Neuronal stem cell (in vitro differentiated cells): ENCODE measurements at regions not wholly inside any gene's neighbourhood (a gene's known extent, or its start where the extent isn't known, plus 50 kb on each side); places are given as distances from the start of the nearest gene placed in this dataset.

Experiments
- DNase-seq: peaks from one replicate; pipeline ENCODE4 v3.0.0-alpha.2; 2013; ENCODE audit warnings: low spot score
- H2AFZ ChIP-seq: one replicate; pipeline ENCODE4 v1.6.1; 2013; ENCODE audit warnings: mild to moderate bottlenecking, low read length, inconsistent platforms
- H2AK5ac ChIP-seq: 2 replicates; pipeline ENCODE4 v1.6.1; 2013; ENCODE audit warnings: low read depth, mild to moderate bottlenecking, inconsistent platforms, low read length, moderate library complexity, mixed read lengths
- H2BK120ac ChIP-seq: 2 replicates; pipeline ENCODE4 v1.6.1; 2013; ENCODE audit warnings: low read depth, mild to moderate bottlenecking, inconsistent platforms, low read length, moderate library complexity, mixed read lengths
- H2BK12ac ChIP-seq: one replicate; pipeline ENCODE4 v1.6.1; 2013; ENCODE audit warnings: low read length, inconsistent platforms
- H2BK15ac ChIP-seq: 2 replicates; pipeline ENCODE4 v1.6.1; 2013; ENCODE audit warnings: mild to moderate bottlenecking, low read length, inconsistent platforms, mixed read lengths
- H2BK5ac ChIP-seq: one replicate; pipeline ENCODE4 v1.6.1; 2013; ENCODE audit warnings: inconsistent platforms, mild to moderate bottlenecking, low read length, moderate library complexity
- H3K14ac ChIP-seq: one replicate; pipeline ENCODE4 v1.6.1; 2013; ENCODE audit warnings: low read length, inconsistent platforms
- H3K18ac ChIP-seq: 2 replicates; pipeline ENCODE4 v1.6.1; 2013; ENCODE audit warnings: low read length, inconsistent platforms
- H3K23ac ChIP-seq: 2 replicates; pipeline ENCODE4 v1.6.1; 2013; ENCODE audit warnings: low read depth, mild to moderate bottlenecking, mixed read lengths, low read length, inconsistent platforms; ENCODE audit not compliant: poor library complexity
- H3K27ac ChIP-seq: replicated peaks from 3 replicates; pipeline ENCODE4 v1.5.1; 2013; ENCODE audit warnings: low read length, inconsistent platforms
- H3K27me3 ChIP-seq, 3 experiments: 2 replicates each; pipeline ENCODE4 v1.6.1; 2013; ENCODE audit warnings: low read length in 3 of 3, mild to moderate bottlenecking in 2 of 3, inconsistent platforms in 1 of 3, low read depth in 1 of 3, mixed read lengths in 1 of 3, moderate library complexity in 1 of 3; ENCODE audit not compliant: control insufficient read depth in 3 of 3, insufficient read depth in 3 of 3
- H3K36me3 ChIP-seq, 2 donors: replicated peaks in 1 of 2; 2 replicates each; pipeline ENCODE4 v1.6.1; 2013; ENCODE audit warnings: low read length in 2 of 2; ENCODE audit not compliant: control insufficient read depth in 2 of 2, insufficient read depth in 2 of 2
- H3K4ac ChIP-seq: 2 replicates; pipeline ENCODE4 v1.6.1; 2013; ENCODE audit warnings: inconsistent platforms, mild to moderate bottlenecking, low read length, moderate library complexity
- H3K4me1 ChIP-seq, 2 donors: 1 replicate in 1 of 2; 2 replicates in 1 of 2; pipeline ENCODE4 v1.6.1; 2013; ENCODE audit warnings: low read length in 2 of 2, low read depth in 1 of 2; ENCODE audit not compliant: control insufficient read depth in 2 of 2, insufficient read depth in 1 of 2
- H3K4me2 ChIP-seq: one replicate; pipeline ENCODE4 v1.6.1; 2013; ENCODE audit warnings: mild to moderate bottlenecking, low read length, inconsistent platforms; ENCODE audit not compliant: insufficient read depth, poor library complexity, severe bottlenecking
- H3K4me3 ChIP-seq, 2 donors: 2 replicates each; pipeline ENCODE4 v1.5.1; 2013; ENCODE audit warnings: low read length in 2 of 2, mild to moderate bottlenecking in 2 of 2, inconsistent platforms in 1 of 2, moderate library complexity in 1 of 2
- H3K79me1 ChIP-seq: one replicate; pipeline ENCODE4 v1.6.1; 2013; ENCODE audit warnings: low read depth, mild to moderate bottlenecking, inconsistent platforms, low read length, moderate library complexity
- H3K9ac ChIP-seq: one replicate; pipeline ENCODE4 v1.6.1; 2013; ENCODE audit warnings: mild to moderate bottlenecking, low read depth, low read length, inconsistent platforms; ENCODE audit not compliant: poor library complexity
- H3K9me3 ChIP-seq, 2 donors: replicated peaks in 1 of 2; 2 replicates each; pipeline versions ENCODE3 to v1.6.1; 2013; ENCODE audit warnings: low read length in 2 of 2, mild to moderate bottlenecking in 2 of 2, inconsistent platforms in 1 of 2, low read depth in 1 of 2, mixed read lengths in 1 of 2, moderate library complexity in 1 of 2; ENCODE audit not compliant: control insufficient read depth in 2 of 2, insufficient read depth in 1 of 2
- H4K8ac ChIP-seq: one replicate; pipeline ENCODE4 v1.6.1; 2013; ENCODE audit warnings: low read depth, mild to moderate bottlenecking, inconsistent platforms, low read length, moderate library complexity
- H4K91ac ChIP-seq: one replicate; pipeline ENCODE4 v1.6.1; 2013; ENCODE audit warnings: low read length, low read depth, mild to moderate bottlenecking, inconsistent platforms; ENCODE audit not compliant: poor library complexity
- WGBS, 2 donors: extraction: QIAGEN DNeasy Blood & Tissue Kit; methylation state at CpG; one replicate each; pipeline ENCODE4 v1.1.7; 2013; ENCODE audit warnings: missing lambda C conversion rate in 2 of 2, mixed read lengths in 1 of 2; ENCODE audit not compliant: insufficient read length in 2 of 2, insufficient replicate concordance in 1 of 2; ENCODE audit errors: extremely low coverage in 2 of 2; 5-methylcytosine and 5-hydroxymethylcytosine counted together

DNA sequence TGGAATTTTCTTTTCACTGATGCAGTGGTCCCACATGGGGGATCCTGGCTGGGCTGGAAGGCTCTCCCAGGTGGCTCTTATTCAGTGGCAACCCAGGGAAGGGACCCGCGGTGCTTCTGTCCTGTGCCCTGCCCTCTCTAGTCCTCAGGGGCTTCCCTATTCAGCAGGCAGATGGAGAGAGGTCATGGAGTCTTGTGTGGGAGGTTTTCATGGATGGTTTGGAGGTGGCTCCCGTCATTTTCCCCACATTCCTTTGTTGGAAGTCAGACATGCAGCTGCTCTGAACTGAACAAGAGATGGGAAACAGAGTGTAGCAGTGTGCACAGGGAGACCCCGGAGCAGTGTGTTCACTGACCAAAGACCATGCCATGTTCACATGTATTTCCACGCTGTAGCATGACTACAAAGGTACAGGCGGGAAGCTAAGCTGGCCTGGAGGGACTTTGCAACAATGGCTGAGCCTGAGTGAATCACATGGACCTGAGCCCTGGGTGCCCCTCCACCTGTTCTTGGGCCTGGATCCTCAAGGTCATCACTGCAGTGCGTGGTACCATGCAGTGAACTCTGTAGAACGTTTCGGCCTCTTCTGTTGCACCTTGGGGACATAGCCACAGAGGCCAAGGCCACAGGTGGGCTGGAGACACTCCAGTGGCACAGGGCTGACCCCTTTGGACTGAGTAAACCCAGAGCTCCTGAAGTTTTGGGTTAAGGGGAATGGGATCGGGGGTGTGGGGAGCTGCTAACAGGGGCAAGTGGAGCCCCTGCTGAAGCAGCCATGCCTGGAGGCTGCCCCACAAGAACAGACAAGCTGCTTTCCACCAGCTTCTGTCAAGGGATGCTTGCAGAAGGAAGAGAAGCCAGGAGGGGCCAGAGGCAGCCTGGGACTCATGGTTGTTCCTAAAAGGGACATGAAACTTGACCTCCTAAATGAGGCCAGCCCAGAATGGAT is 123.0 kb downstream of the ASB7 start:
- Histone ChIP-seq H2BK12ac (no peak overlapping the region), H2BK15ac (no peak overlapping the region), H3K4me1 (peaks cover 0 to 4% of the 10 kb centered on the region in 2 donors), H3K4me3 (no peak overlapping the region), H3K4ac (no peak overlapping the region), H3K9ac (peak overlapping the region; percentile 10), H4K8ac (peak overlapping the region; percentile 66), H3K27ac (no peak overlapping the region), H3K36me3 (no peaks in the 10 kb centered on the region), H3K79me1 (no peaks in the 10 kb centered on the region), H3K23ac (peak overlapping the region; percentile 32), H2AK5ac (no peak overlapping the region), H3K14ac (no peak overlapping the region), H2BK120ac (no peak overlapping the region), H3K4me2 (no peak overlapping the region), H2AFZ (no peak overlapping the region), H3K9me3 (no peaks in the 10 kb centered on the region), H3K18ac (peak overlapping the region; percentile 72), H2BK5ac (peak overlapping the region; percentile 27), H4K91ac (no peak overlapping the region), H3K27me3 (peaks cover 0 to 3% (median 0%) of the 10 kb centered on the region in 3 experiments)
- no peak for DNase-seq
- WGBS, 2 donors = no CpG with 5 or more reads among the region's 10 CpGs

DNA sequence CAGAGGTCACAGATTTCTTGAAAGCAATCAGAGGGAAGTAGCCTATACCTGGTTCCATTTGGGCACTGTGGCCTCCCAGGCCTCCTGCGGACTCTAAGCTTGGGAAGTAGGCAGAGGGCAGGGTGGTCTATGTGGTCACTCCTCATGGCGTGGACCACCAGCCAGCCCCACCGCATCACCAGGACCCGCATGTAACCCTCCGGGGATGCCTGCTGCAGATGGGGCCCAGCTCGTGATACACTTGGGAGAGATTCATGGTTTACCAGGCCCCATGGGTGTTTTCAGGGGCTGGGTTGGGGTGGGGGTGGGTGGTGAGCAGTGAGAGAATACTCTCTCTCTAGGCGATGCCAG is 123.7 kb downstream of the ASB7 start:
- peaks cover 0 to 3% (median 0%) of the 10 kb centered on the region in 3 experiments for H3K27me3 ChIP-seq
- H2AK5ac ChIP-seq = no peak overlapping the region
- H2BK15ac ChIP-seq = no peak overlapping the region
- no peaks in the 10 kb centered on the region for H3K36me3 ChIP-seq
- no peak overlapping the region for H4K91ac ChIP-seq
- no peak overlapping the region for H3K14ac ChIP-seq
- DNase-seq = no peak
- H2BK12ac ChIP-seq = no peak overlapping the region
- no peak overlapping the region for H4K8ac ChIP-seq
- H3K4me3 ChIP-seq = no peak overlapping the region
- no peak overlapping the region for H3K9ac ChIP-seq
- peak overlapping the region; percentile 27 for H2BK5ac ChIP-seq
- H2BK120ac ChIP-seq = no peak overlapping the region
- H3K4me2 ChIP-seq = no peak overlapping the region
- no peak overlapping the region for H3K4ac ChIP-seq
- H3K79me1 ChIP-seq = no peaks in the 10 kb centered on the region
- no CpG with 5 or more reads among the region's 7 CpGs for WGBS, 2 donors
- no peak overlapping the region for H3K23ac ChIP-seq
- H3K4me1 ChIP-seq = peaks cover 0 to 4% of the 10 kb centered on the region in 2 donors
- H3K18ac ChIP-seq = peak overlapping the region; percentile 24
- no peak overlapping the region for H2AFZ ChIP-seq
- H3K9me3 ChIP-seq = no peaks in the 10 kb centered on the region
- H3K27ac ChIP-seq = no peak overlapping the region

DNA sequence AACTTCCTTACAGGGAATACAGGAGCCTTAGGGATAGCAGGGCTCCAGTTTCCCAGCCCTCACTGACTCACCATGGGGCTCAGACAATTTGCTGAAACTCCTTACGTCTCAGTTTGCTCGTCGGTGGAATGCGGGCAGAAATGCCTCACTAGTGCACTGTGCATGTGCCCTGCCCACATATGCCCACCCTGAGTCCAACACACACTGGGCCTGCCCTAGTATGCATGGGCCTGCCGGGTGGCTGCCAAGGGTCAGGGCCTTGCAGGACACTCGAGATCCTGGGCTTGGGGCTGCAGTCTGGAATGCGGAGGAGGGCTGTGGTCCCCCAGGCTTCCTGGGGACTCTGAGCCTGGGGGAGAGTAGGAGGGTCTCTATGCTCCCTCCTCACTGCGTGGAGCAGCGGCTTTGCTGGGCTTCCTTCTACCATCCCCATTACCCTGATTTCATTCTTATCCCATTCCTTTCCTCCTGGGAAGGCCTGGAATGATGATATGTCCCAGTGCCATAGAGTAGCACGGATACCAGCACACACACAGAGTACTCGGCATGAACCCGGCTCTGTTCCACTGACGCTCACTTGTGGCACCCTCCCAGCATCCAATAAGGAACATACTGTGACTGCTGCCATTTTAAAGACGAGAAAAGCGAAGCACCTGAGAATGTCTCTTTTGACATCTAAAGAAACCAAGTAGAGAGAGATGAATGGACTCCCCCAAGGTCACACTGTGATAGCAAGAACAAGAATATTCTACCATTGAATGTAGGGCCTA is 124.2 kb downstream of the ASB7 start:
- no peak overlapping the region for H3K23ac ChIP-seq
- H3K36me3 ChIP-seq = no peaks in the 10 kb centered on the region
- H3K4me3 ChIP-seq = no peak overlapping the region
- peaks cover 0 to 3% (median 0%) of the 10 kb centered on the region in 3 experiments for H3K27me3 ChIP-seq
- H2BK15ac ChIP-seq = no peak overlapping the region
- peak overlapping the region; percentile 92 for H3K14ac ChIP-seq
- no peak overlapping the region for H4K91ac ChIP-seq
- peak overlapping the region; percentile 10 for H3K9ac ChIP-seq
- WGBS, 2 donors = no CpG with 5 or more reads among the region's 15 CpGs
- peaks cover 0 to 4% of the 10 kb centered on the region in 2 donors for H3K4me1 ChIP-seq
- H3K9me3 ChIP-seq = no peaks in the 10 kb centered on the region
- H3K18ac ChIP-seq = peak overlapping the region; percentile 72
- DNase-seq = no peak
- no peak overlapping the region for H2AFZ ChIP-seq
- H4K8ac ChIP-seq = no peak overlapping the region
- no peak overlapping the region for H2BK5ac ChIP-seq
- no peak overlapping the region for H3K4me2 ChIP-seq
- H3K27ac ChIP-seq = no peak overlapping the region
- H2AK5ac ChIP-seq = no peak overlapping the region
- H2BK12ac ChIP-seq = no peak overlapping the region
- no peak overlapping the region for H2BK120ac ChIP-seq
- H3K79me1 ChIP-seq = no peaks in the 10 kb centered on the region
- peak overlapping the region; percentile 17 for H3K4ac ChIP-seq
